Hippocampal formation (tissue), 2 donors: ENCODE measurements at regions not wholly inside any gene's neighbourhood (a gene's known extent, or its start where the extent isn't known, plus 50 kb on each side); places are given as distances from the start of the nearest gene placed in this dataset.
"Not testable (repeated sequence)": the region's sequence is repeated elsewhere in the genome, so short reads cannot be mapped to it uniquely, and the experiment has no call there.

Experiments used
- DNase-seq, 2 donors: peaks; one replicate each; lab custom pipeline; 2025; lab: John Stamatoyannopoulos, UW

GRCh38 chr6:37078814-37079213 lies 73.4 kb downstream of the FGD2 start:
- no peak for DNase-seq

- no peak for DNase-seq
Measured at GRCh38 chr6:37081042-37081607, 75.7 kb downstream of the FGD2 start.

GRCh38 chr6:37082390-37083130 lies 77.1 kb downstream of the FGD2 start:
- no peak for DNase-seq

GRCh38 chr6:37083243-37084138 lies 78.0 kb downstream of the FGD2 start:
- DNase-seq = peak; percentile 37 to 52

GRCh38 chr6:37084665-37085064 lies 79.2 kb downstream of the FGD2 start:
- DNase-seq = not testable (repeated sequence)

GRCh38 chr6:37085198-37085597 lies 79.7 kb downstream of the FGD2 start:
- no peak for DNase-seq

- no peak for DNase-seq
Measured at GRCh38 chr6:37088897-37089296, 81.1 kb upstream of the PIM1 start.

GRCh38 chr6:37089783-37090182 lies 80.2 kb upstream of the PIM1 start:
- no peak for DNase-seq

- not testable (repeated sequence) for DNase-seq
Measured at GRCh38 chr6:37091104-37091503, 78.8 kb upstream of the PIM1 start.

GRCh38 chr6:37091586-37091985 lies 78.4 kb upstream of the PIM1 start:
- not testable (repeated sequence) for DNase-seq

- no peak for DNase-seq
Measured at GRCh38 chr6:37092923-37093727, 76.8 kb upstream of the PIM1 start.

- no peak for DNase-seq
Measured at GRCh38 chr6:37093728-37094069, 76.3 kb upstream of the PIM1 start.

- DNase-seq = no peak
Measured at GRCh38 chr6:37095997-37096396, 74.0 kb upstream of the PIM1 start.

- no peak for DNase-seq
Measured at GRCh38 chr6:37097335-37097734, 72.6 kb upstream of the PIM1 start.

- no peak for DNase-seq
Measured at GRCh38 chr6:37099442-37099841, 70.5 kb upstream of the PIM1 start.

- DNase-seq = no peak
Measured at GRCh38 chr6:37100745-37101144, 69.2 kb upstream of the PIM1 start.

- DNase-seq = no peak
Measured at GRCh38 chr6:37101991-37102298, 68.0 kb upstream of the PIM1 start.

GRCh38 chr6:37102299-37103168 lies 67.4 kb upstream of the PIM1 start:
- peak; percentile 87 to 90 for DNase-seq

- DNase-seq = peak in 1 of 2 donors; percentile 21
Measured at GRCh38 chr6:37103169-37104039, 66.5 kb upstream of the PIM1 start.

GRCh38 chr6:37104824-37105147 lies 65.2 kb upstream of the PIM1 start:
- no peak for DNase-seq
